ENCODE measurements at regions not wholly inside any gene's neighbourhood (a gene's known extent, or its start where the extent isn't known, plus 50 kb on each side); places are given as distances from the start of the nearest gene placed in this dataset.

DNA sequence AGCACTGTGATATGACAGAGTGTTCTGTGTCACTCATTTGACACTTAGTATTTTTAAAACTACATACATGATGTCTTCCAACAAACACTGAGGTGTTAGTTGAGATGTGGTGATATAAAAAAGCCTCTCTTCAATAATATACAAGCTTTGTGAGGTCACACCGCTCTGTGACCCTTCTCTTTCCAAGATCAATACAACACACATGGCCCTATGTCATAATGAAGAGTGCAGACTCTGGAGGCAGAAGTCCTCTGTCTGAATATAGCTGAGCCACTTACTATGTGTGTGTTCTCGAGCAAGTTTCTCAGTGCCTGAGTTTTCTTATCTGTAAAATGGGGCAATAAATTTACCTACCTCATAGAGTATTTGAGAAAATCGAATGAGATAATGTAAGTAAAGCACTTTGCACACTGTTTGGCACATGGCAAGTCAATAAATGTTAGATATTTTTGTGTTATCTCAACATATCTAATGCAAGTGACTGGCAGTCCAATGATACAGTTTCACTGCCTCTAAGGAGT lies 499.0 kb upstream of the MARCKS start:
- H3K4me3 ChIP-seq (replicated peaks in 1 of 2; ENCODE audit: low read depth in 1 of 2, low read length in 2 of 2), result no peak overlapping the region
- no peak overlapping the region for H3K9ac ChIP-seq (ENCODE audit: low read length)
- no peaks in the 10 kb centered on the region for H3K27me3 ChIP-seq (ENCODE audit: insufficient read depth, low read length)
- ChIA-PET CTCF (no interaction called here), POLR2A (no interaction called here), RAD21 (ENCODE audit: low non-redundant PET in 1 of 2, low total read pairs in 2 of 2, uncharacterized antibody in 2 of 2, unreplicated experiment in 2 of 2) (no interaction called here)
- intact Hi-C loops (cut with micrococcal nuclease), result no loop called here
- no peaks in the 10 kb centered on the region for H3K79me2 ChIP-seq (ENCODE audit: insufficient read depth, low read length)
- no peaks in the 10 kb centered on the region for H4K20me1 ChIP-seq (ENCODE audit: insufficient read depth)
- no peaks in the 10 kb centered on the region for H3K9me3 ChIP-seq (ENCODE audit: control insufficient read depth in 1 of 2, insufficient read depth in 1 of 2, low read depth in 1 of 2, low read length in 2 of 2)
- H2AFZ ChIP-seq (ENCODE audit: low read depth, low read length, poor library complexity, severe bottlenecking), result peak overlapping the region; percentile 42
- BruUV-seq (replicated peaks), result no TSS peak
- no peak overlapping the region for H3K27ac ChIP-seq (ENCODE audit: low read depth, low read length)
- no peak for ATAC-seq
- no peak for TF ChIP-seq JUND (IDR thresholded peaks at IDR 0.05)
- TF ChIP-seq SP1 (IDR thresholded peaks at IDR 0.05; ENCODE audit: low read depth), result no peak
- no peak for TF ChIP-seq POLR2AphosphoS5 (IDR thresholded peaks at IDR 0.05; ENCODE audit: low read depth, low read length)
- no peak for TF ChIP-seq RAD21 (IDR thresholded peaks at IDR 0.05; ENCODE audit: low read depth)
- TF ChIP-seq CBX3 (IDR thresholded peaks at IDR 0.05; ENCODE audit: low read depth), result no peak
- TF ChIP-seq, protein P1, sequence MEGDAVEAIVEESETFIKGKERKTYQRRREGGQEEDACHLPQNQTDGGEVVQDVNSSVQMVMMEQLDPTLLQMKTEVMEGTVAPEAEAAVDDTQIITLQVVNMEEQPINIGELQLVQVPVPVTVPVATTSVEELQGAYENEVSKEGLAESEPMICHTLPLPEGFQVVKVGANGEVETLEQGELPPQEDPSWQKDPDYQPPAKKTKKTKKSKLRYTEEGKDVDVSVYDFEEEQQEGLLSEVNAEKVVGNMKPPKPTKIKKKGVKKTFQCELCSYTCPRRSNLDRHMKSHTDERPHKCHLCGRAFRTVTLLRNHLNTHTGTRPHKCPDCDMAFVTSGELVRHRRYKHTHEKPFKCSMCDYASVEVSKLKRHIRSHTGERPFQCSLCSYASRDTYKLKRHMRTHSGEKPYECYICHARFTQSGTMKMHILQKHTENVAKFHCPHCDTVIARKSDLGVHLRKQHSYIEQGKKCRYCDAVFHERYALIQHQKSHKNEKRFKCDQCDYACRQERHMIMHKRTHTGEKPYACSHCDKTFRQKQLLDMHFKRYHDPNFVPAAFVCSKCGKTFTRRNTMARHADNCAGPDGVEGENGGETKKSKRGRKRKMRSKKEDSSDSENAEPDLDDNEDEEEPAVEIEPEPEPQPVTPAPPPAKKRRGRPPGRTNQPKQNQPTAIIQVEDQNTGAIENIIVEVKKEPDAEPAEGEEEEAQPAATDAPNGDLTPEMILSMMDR (IDR thresholded peaks at IDR 0.05 in 2 of 3, conservative IDR thresholded peaks at IDR 0.05 in 1 of 3; ENCODE audit: borderline replicate concordance in 1 of 3, insufficient read depth in 1 of 3, low read depth in 2 of 3, low read length in 2 of 3), result no peak
- no peak for TF ChIP-seq ZBTB33 (IDR thresholded peaks at IDR 0.05; ENCODE audit: extremely low read depth, insufficient replicate concordance, low read length)
- TF ChIP-seq SIN3A (IDR thresholded peaks at IDR 0.05; ENCODE audit: low read depth), result no peak
- no peak for TF ChIP-seq EZH2 (IDR thresholded peaks at IDR 0.05)
- TF ChIP-seq, protein P2, sequence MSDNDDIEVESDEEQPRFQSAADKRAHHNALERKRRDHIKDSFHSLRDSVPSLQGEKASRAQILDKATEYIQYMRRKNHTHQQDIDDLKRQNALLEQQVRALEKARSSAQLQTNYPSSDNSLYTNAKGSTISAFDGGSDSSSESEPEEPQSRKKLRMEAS (IDR thresholded peaks at IDR 0.05), result no peak
- no peak for TF ChIP-seq ELF1 (IDR thresholded peaks at IDR 0.05; ENCODE audit: borderline replicate concordance, low read depth)
- no peak for TF ChIP-seq EGR1 (IDR thresholded peaks at IDR 0.05; ENCODE audit: low read depth)
- DNase-seq (ENCODE audit: low read depth, low spot score), result no peak
- H3K36me3 ChIP-seq (ENCODE audit: control insufficient read depth in 1 of 2, insufficient read depth in 2 of 2, low read length in 2 of 2), result no peaks in the 10 kb centered on the region
- peaks cover 27 to 62% of the 10 kb centered on the region in 2 experiments for H3K4me1 ChIP-seq (ENCODE audit: control insufficient read depth in 1 of 2, insufficient read depth in 2 of 2, low read length in 2 of 2)
- H3K9me2 ChIP-seq (ENCODE audit: insufficient read depth), result no peaks in the 10 kb centered on the region
- no peak overlapping the region for H3K4me2 ChIP-seq (ENCODE audit: low read length)
